ENCODE measurements at regions not wholly inside any gene's neighbourhood (a gene's known extent, or its start where the extent isn't known, plus 50 kb on each side); places are given as distances from the start of the nearest gene placed in this dataset.

- no peak for DNase-seq
Observed at GRCh38 chr15:39471785-39472574, 108.9 kb upstream of the THBS1 start.

- DNase-seq, result no peak
Observed at GRCh38 chr15:39472621-39473297, 108.1 kb upstream of the THBS1 start.

- DNase-seq, result no peak
Observed at GRCh38 chr15:39473298-39473947, 107.5 kb upstream of the THBS1 start.

- no peak for DNase-seq
Observed at GRCh38 chr15:39474657-39475056, 106.2 kb upstream of the THBS1 start.

GRCh38 chr15:39478996-39479395 is 101.9 kb upstream of the THBS1 start:
- no peak for DNase-seq

DNA sequence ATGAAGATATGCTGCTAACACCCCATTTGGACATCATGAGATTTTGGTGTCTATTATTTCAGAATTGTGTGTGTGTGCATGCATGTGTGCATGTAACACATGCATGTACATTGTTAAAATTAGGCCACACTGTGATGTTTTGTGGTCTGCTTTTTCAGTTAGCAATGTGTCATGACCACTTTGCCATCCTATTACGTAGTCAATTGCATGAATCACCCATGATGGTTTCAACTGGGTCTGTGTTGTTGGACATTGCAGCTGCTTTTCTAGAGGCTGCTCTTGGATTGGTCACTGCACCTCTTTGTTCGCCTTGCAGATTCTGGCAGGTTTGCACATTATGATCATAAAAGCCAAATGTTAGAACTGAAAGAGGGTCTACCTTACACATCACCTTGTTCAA is 101.0 kb upstream of the THBS1 start:
- DNase-seq, result no peak

GRCh38 chr15:39482459-39482858 is 98.4 kb upstream of the THBS1 start:
- no peak for DNase-seq

GRCh38 chr15:39486621-39487457 is 94.0 kb upstream of the THBS1 start:
- DNase-seq, result no peak

GRCh38 chr15:39487458-39487735 is 93.5 kb upstream of the THBS1 start:
- no peak for DNase-seq

DNA sequence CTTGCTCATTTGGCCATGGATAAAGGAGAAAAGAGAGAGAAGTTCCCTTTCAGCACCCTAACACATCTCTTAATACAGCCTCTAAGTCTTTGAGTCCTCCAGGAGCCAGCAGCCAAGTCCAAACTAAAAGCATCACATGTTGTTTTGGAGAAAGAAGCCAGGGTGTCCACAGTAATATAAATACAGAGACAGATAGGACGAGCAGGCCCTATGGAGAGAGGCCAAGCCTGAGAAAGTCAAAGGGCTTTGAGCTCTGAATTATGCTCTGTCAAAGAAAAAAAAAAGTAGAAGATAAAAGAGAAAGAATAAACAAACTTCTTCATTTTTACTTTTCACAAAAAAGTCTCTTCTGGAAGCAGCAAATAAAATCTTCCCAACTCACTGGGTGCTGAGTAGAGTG is 92.4 kb upstream of the THBS1 start:
- DNase-seq, result no peak

- DNase-seq, result no peak
Observed at GRCh38 chr15:39488961-39489360, 91.9 kb upstream of the THBS1 start.

- no peak for DNase-seq
Observed at GRCh38 chr15:39491115-39491885, 89.6 kb upstream of the THBS1 start.

DNA sequence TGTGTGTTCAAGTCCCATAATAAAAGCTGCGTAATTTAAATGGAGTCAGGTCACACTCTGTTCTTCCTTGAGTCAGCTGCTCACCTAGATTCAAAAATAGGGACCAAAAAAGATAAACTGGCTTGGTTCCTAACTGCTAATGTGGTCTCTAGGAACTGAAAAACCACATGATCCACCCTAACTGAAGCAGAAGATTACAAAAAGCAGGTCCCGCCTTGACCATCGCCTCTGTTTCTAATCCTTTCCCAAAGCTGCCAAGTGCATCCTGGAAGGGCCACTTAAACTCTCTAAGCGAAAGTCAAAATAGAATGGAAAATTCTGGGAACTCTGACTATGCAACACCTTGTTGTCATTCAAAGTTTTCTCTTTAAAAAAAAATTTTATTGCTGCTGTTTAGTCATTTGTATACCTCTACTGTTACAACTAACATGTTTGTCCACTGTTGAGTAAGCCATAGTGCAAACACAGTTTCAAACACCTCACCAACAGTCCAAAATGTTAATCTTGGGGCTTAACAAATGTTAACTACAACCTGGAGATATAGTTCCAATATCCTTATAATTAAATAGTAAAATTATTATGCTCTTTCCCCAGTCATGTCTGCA is 88.9 kb upstream of the THBS1 start:
- DNase-seq, result no peak

- DNase-seq, result no peak
Observed at GRCh38 chr15:39493424-39494067, 87.3 kb upstream of the THBS1 start.

- no peak for DNase-seq
Observed at GRCh38 chr15:39494462-39494861, 86.4 kb upstream of the THBS1 start.

DNA sequence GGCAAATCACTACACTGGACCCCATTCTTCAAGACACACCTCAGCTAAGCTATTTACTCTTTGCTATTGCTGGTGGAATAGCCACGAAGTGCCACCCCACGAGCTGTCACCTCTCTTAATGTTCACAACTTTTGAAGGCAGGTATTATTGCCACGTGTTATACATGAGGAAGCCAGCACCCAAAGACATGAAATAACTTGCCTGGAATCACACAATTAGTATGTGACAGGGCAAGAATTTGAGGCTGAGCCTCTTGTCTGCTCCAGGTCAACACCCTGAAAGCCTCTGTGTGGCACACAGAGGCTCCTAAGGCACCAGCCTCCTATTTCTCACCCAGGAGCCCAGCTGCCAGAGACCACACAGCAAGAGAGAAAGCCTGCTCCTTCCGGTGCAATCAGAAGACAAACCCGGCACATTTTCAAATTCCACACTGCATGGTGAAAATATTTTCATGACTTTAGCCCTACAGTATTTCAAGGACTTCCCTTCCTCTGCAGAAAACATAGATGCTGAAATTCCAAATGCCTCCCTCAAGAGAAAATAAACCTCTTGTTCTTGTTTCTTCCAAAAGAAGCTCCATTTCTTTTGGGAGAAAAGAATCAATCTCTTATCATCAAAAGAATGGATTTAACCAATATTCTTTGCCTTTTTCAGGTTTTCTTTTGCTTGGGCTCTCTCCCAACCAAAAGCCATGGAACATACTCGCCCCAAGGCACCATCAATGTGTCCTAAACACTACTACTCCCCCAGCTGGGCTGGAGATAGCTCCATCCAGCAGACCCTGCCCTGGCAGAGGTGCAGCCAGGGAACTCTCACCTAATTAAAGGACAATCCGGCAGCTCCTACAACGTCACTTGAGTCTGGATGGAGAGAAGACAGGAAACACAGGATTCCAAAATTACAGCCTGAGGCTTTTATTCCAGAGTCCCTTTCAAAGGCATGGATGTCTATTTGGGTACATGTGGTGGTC is 84.7 kb upstream of the THBS1 start:
- DNase-seq, result no peak

GRCh38 chr15:39497016-39497758 is 83.7 kb upstream of the THBS1 start:
- no peak for DNase-seq

DNA sequence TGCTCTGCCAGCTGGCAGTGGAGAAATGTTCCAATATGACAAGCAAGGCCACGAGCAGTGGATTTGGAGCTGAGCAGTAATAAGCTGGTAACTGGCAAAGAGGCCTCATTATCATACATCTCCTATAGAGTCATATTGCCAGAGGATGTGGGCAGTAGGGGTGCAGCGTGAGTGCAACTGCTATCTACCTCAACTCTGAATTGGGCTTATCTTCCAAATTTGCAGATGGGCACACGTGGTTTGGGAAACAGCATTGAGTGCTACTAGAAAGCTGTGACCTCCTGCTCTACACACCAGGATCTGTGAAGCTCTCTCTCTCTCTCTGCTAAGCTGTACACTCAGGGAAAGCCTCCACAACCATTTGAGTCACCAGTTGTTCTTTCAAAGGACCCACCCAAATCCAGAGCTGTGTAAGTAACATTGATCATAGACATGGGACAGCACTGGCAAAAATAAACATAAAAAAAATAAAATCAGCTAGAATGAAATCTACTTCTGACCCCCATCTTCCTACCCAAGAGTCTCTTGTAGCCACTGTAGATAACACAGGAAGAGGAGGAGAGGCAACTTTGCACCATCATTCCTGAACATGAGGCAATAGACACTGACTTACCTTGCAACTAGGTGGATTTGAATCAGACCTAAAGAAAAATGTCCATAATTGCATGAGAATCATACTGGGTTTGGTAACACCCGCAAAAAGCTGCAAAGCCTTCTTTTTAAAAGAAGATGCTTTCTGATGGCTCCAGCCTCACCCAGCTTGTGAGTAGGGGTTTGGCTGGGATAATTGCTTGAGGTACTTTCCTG is 82.9 kb upstream of the THBS1 start:
- DNase-seq, result no peak

DNA sequence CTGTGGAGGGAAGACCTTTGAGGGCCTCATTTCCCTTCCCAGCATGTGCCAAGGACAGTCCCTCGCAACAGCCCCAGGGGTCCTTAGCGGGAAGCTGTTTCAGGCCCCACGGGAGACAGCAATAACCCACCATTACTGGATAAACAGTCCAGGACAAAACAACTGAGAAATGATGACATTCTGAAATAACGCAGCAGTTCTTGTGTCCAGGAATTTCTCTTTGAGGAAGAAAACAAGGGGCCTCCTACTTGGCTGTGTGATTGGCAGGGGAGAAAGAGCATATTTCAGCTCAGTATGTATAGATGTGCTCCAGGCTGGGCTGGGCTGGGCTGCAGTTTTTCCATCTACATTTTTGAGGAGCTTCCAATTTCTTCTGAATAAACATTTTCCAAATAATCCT is 82.2 kb upstream of the THBS1 start:
- DNase-seq, result no peak

Data from NCI-H1436 treated with DMSO at 0.1 percent for 48 hours (cell line).